Type B pancreatic cell (in vitro differentiated cells): ENCODE measurements at regions not wholly inside any gene's neighbourhood (a gene's known extent, or its start where the extent isn't known, plus 50 kb on each side); places are given as distances from the start of the nearest gene placed in this dataset.

Source experiments
- DNase-seq: peaks from one replicate; pipeline ENCODE4 v3.0.0; 2021; ENCODE audit warnings: mixed read lengths; ENCODE audit not compliant: unreplicated experiment; ENCODE audit errors: extremely low spot score
- H3K27ac Mint-ChIP-seq: 2 replicates; pipeline ENCODE4 v1.8.0; 2021; ENCODE audit warnings: mild to moderate bottlenecking, mixed read lengths
- H3K27me3 Mint-ChIP-seq: 2 replicates; pipeline ENCODE4 v1.8.0; 2021; ENCODE audit warnings: mixed read lengths
- H3K36me3 Mint-ChIP-seq: 2 replicates; pipeline ENCODE4 v1.8.0; 2021; ENCODE audit warnings: mixed read lengths
- H3K4me1 Mint-ChIP-seq: one replicate; pipeline ENCODE4 v1.8.0; 2021; ENCODE audit warnings: mixed read lengths; ENCODE audit not compliant: unreplicated experiment
- H3K4me3 Mint-ChIP-seq: 2 replicates; pipeline ENCODE4 v1.8.0; 2021; ENCODE audit warnings: mild to moderate bottlenecking, mixed read lengths
- H3K9me3 Mint-ChIP-seq: 2 replicates; pipeline ENCODE4 v1.8.0; 2021; ENCODE audit warnings: mixed read lengths
- TF ChIP-seq, protein P1 (sequence below): fragments of 200-600 bp; sonication (generic); conservative IDR thresholded peaks from 2 replicates; pipeline ENCODE4 v1.5.0; 2021; ENCODE audit warnings: antibody characterized with exemption, mild to moderate bottlenecking

DNA sequence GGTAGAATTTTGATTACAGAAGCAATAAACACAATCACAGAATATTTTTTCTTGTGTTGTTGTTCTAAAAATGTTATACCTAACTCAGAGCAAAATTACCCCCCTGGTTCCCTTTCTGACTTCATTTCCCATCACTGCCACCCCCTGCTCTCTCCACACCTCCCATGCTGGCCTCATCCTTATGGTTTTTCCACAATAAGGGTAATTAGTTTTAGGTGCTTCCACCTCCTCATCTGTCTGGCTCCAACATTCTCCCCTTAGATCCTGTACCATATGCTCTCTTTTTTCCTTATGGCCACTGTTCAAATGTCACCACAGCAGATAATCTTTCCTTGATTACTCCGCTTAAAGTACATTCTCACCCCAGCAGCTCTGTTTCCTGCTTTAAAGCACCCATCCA is 2208.6 kb downstream of the MRPL39 start:
- Mint-ChIP-seq H3K4me1 (no peaks in the 10 kb centered on the region), H3K9me3 (no peaks in the 10 kb centered on the region), H3K4me3 (no peak overlapping the region), H3K27me3 (no peaks in the 10 kb centered on the region), H3K36me3 (no peaks in the 10 kb centered on the region), H3K27ac (no peak overlapping the region)
- TF ChIP-seq, protein P1, sequence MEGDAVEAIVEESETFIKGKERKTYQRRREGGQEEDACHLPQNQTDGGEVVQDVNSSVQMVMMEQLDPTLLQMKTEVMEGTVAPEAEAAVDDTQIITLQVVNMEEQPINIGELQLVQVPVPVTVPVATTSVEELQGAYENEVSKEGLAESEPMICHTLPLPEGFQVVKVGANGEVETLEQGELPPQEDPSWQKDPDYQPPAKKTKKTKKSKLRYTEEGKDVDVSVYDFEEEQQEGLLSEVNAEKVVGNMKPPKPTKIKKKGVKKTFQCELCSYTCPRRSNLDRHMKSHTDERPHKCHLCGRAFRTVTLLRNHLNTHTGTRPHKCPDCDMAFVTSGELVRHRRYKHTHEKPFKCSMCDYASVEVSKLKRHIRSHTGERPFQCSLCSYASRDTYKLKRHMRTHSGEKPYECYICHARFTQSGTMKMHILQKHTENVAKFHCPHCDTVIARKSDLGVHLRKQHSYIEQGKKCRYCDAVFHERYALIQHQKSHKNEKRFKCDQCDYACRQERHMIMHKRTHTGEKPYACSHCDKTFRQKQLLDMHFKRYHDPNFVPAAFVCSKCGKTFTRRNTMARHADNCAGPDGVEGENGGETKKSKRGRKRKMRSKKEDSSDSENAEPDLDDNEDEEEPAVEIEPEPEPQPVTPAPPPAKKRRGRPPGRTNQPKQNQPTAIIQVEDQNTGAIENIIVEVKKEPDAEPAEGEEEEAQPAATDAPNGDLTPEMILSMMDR: no peak
- no peak for DNase-seq

DNA sequence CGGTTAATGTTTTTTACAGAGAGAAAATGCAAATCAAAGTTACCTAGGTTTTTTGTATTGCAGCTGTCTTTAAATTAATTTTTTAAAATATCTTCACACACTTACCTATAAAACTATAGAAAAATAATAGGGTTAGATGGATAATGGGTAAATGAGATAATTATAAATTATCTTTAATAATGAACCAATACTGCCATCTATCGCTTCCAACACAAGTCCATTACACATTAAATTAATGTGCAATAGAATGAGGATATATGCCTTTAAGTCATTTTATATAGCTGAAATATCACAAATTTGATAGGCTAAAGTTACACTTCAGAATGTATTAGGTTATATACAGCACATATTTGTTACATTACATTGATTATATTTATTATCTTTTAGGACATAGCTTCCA is 2212.8 kb downstream of the MRPL39 start:
- H3K4me1 Mint-ChIP-seq: no peaks in the 10 kb centered on the region
- no peaks in the 10 kb centered on the region for H3K9me3 Mint-ChIP-seq
- TF ChIP-seq, protein P1: no peak
- no peak overlapping the region for H3K4me3 Mint-ChIP-seq
- no peaks in the 10 kb centered on the region for H3K27me3 Mint-ChIP-seq
- DNase-seq: no peak
- H3K27ac Mint-ChIP-seq: no peak overlapping the region
- H3K36me3 Mint-ChIP-seq: no peaks in the 10 kb centered on the region

DNA sequence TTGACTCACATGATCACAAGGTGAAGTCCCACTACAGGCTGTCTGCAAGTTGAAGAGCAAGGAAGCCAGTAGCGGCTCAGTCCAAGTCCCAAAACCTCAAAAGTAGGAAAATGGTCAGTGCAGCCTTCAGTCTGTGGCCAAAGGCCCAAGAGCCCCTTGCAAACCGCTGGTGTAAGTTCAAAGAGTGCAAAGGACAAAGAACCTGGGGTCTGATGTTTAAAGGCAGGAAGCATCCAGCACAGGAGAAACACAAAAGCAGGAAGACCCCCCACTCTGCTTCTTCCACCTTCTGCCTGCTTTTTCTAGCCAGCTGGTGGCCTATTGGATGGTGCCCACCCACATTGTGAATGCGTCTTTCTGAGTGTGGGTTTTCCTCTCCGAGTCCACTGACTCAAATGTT is 2222.6 kb downstream of the MRPL39 start:
- no peak overlapping the region for H3K4me3 Mint-ChIP-seq
- TF ChIP-seq, protein P1: no peak
- H3K36me3 Mint-ChIP-seq: no peaks in the 10 kb centered on the region
- H3K9me3 Mint-ChIP-seq: no peaks in the 10 kb centered on the region
- no peak overlapping the region for H3K27ac Mint-ChIP-seq
- no peaks in the 10 kb centered on the region for H3K4me1 Mint-ChIP-seq
- DNase-seq: no peak
- no peaks in the 10 kb centered on the region for H3K27me3 Mint-ChIP-seq

DNA sequence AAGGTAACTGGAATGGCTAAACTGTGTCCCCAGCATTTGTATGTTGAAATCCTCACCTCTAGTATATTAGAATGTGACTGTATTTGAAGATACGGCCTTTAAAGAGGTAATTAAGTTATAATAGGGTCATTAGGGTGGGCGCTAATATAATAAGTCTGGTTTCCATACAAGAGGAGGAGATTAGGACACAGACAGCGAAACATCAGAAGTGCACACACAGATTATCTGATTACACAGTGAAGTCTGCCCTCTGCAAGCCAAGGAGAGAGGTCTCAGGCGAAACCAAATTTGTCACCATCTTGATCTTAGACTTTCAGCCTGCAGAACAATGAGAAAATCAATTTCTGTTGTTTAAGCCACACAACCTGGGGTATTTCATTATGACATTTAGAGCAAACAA is 2233.1 kb downstream of the MRPL39 start:
- DNase-seq: no peak
- no peak overlapping the region for H3K27ac Mint-ChIP-seq
- H3K36me3 Mint-ChIP-seq: no peaks in the 10 kb centered on the region
- H3K4me3 Mint-ChIP-seq: no peak overlapping the region
- TF ChIP-seq, protein P1: no peak
- H3K4me1 Mint-ChIP-seq: no peaks in the 10 kb centered on the region
- H3K9me3 Mint-ChIP-seq: peaks cover 7% of the 10 kb centered on the region
- H3K27me3 Mint-ChIP-seq: no peaks in the 10 kb centered on the region

DNA sequence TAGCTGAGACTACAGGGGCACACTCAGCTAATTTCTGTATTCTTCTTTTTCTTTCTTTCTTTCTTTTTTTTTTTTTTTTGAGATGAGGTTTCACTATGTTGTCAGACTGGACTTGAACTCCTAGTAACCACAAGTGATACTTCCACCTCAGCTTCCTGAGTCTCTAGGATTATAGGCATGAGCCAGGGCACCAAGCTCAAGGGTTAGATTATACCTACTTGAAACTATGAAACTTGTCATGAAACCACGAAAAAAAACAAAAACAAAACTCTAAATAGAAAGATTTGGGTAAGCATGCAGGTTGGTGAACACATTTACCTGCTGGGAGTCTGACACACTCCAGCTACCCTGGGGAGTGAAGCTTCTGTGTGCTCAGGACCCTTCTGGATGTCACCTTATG is 2250.4 kb downstream of the MRPL39 start:
- no peak for DNase-seq
- Mint-ChIP-seq H3K9me3 (no peaks in the 10 kb centered on the region), H3K36me3 (no peaks in the 10 kb centered on the region), H3K27ac (no peak overlapping the region), H3K27me3 (no peaks in the 10 kb centered on the region), H3K4me1 (no peaks in the 10 kb centered on the region), H3K4me3 (no peak overlapping the region)
- TF ChIP-seq, protein P1: no peak

DNA sequence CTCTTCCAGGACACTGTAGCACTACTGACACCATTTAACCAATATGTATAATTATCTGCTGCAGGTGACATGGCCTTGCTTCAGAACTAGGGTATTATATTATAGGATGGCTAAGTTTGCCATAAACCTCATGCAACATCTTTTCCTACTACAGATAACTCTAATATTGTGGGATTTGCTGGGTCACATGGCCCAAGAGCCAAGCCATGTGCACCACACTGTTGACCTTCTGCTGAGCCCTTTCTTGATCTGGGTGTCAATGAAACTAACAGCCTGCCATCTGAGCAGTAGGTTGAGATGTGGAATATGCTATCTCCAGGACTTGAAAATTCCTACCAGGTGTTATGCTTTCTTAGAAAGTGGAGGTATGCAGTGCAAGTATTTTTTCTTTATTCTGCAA is 2291.1 kb downstream of the MRPL39 start:
- Mint-ChIP-seq H3K27me3 (no peaks in the 10 kb centered on the region), H3K4me1 (no peaks in the 10 kb centered on the region), H3K27ac (no peak overlapping the region), H3K4me3 (no peak overlapping the region), H3K9me3 (no peaks in the 10 kb centered on the region), H3K36me3 (no peaks in the 10 kb centered on the region)
- TF ChIP-seq, protein P1: no peak
- no peak for DNase-seq
